B cell (primary cell): ENCODE measurements at regions not wholly inside any gene's neighbourhood (a gene's known extent, or its start where the extent isn't known, plus 50 kb on each side); places are given as distances from the start of the nearest gene placed in this dataset.

Experiments
- CTCF ChIP-seq: fragments of 200-600 bp; IDR thresholded peaks from one replicate; pipeline ENCODE4 v1.8.0; 2022; ENCODE audit warnings: antibody characterized with exemption, mild to moderate bottlenecking
- EZH2 ChIP-seq: IDR thresholded peaks from 2 replicates; pipeline ENCODE4 v1.6.1; 2012; ENCODE audit warnings: borderline replicate concordance, low read depth, mild to moderate bottlenecking, moderate library complexity, low read length; ENCODE audit not compliant: insufficient read depth, poor library complexity, severe bottlenecking

GRCh38 chr6:15876406-15876805 is 213.6 kb upstream of the DTNBP1 start:
- TF ChIP-seq CTCF = no peak
- TF ChIP-seq EZH2 = no peak
